ENCODE measurements at regions not wholly inside any gene's neighbourhood (a gene's known extent, or its start where the extent isn't known, plus 50 kb on each side); places are given as distances from the start of the nearest gene placed in this dataset.

GRCh38 chr10:88062385-88062784, 199.0 kb downstream of the PTEN start:
- no peak for DNase-seq

- no peak for DNase-seq
These were observed 199.5 kb downstream of the PTEN start for GRCh38 chr10:88062798-88063472.

DNA sequence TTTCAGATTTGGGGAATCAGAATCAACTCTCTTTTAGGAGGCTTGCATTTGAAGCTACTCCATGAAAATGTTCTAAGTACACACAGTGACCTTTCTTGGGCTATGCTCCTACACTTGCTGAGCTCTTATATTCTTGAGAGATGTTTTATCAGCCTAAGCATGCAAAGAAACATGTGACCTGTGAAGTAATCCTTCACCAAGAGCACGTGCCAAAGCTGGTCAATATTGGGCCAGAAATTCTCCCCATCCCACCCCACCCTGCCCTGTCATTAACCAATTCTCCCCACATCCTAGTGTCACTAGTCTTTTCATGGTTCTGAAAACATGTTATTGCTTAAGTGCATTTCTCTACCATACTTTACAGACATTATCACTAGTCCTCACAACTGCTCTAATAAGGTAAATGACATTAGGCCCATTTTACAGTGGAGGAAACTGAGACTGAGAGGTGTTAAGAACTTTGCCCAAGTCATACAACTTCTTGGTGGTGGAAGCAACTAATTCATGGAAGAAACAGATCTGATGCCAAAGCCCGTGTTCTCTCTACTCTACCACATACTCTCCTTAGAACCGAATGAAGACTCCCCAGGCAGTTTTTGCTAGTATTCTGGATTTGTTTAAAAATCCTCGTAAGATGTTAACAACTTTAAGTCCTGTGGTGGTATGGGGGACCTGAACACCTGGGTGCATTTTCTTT, 200.6 kb downstream of the PTEN start:
- DNase-seq, result no peak

- no peak for DNase-seq
These were observed 201.4 kb downstream of the PTEN start for GRCh38 chr10:88064608-88065382.

DNA sequence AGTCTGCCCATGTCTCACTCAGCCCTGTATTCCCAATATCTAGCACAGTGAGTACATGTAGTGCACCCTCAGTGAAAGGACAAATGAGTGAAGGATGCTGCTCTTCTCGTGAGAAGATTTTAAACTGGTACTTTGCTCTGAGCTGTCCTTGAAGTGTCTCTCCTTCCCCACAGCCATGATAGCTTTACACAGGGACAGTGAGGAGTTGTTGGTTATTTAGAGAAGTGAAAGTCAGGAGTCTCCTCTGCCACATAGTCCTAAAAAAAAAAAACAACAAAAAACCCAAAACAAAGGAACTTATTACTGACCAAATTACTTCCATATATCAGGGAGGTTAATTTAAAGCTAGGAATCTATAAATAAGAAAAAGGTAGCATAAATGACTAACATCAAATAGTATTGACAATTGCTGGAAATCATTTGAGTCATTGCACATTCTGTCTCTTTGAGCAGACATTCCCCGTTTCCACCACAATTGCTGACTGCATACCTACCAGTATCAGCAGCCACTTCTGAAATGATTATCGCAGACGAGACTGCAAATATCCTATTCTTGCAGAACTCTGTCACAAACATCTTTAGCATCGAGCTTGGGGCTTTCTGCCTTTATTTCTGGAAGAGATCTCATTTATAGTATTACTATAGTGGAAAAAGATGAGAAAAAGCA, 202.1 kb downstream of the PTEN start:
- DNase-seq, result no peak

DNA sequence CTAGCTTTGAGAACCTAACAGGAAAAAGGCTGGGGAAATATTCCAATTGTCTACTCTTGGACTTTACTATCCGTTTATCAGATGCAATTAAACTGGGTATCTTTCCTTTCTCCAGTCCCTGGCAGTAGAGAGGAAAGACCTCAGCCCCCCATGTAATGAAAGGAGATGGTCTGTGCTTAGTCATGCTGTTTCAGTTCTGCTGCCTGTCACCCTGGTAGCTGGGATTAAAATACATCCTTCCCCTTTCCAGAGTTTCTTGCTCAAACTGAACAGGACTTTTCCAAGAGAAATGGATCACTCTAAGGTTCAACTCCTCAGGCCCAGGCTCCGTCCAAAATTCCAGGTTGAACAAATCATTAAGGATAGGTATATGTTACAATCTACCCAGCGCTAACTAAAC, 202.9 kb downstream of the PTEN start:
- no peak for DNase-seq

DNA sequence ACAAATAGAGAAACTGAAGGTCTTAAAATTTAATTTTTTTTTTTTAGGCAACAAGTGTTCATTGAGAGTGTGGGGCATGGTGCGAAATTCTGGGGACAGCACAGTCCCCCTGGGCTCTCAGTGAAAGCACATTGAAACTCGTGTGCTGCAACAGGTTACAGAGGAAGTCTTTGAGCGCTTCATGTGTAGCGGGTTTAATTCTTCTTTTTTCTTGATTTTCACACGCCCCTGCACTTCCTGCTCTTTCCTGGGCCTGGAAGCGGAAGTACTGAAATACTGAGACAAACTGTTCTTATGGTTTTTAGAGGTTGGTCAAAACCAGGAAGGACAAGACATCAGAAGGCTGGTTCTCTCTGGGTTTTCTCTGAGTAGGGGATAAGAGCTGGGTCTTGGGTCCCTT, 203.5 kb downstream of the PTEN start:
- DNase-seq, result no peak

DNA sequence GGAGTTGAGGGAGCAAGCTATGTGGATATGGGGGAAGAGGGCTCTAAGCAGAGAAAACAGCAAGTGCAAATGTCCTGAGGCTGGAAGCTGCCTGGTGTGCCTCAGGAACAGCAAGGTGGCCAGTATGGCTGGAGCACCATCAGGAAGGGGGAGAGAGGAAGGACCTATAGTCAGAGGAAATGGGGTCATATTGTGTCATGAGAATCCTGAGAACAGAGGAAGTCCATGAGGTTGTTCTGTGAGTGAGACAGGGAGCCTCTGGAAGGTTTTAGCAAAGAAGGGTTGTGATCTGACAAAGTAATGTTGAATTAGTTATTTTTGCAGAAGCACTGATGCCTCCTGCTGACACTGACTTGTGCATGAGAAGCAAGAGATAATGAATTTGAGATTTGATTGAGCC, 204.3 kb downstream of the PTEN start:
- DNase-seq, result no peak

DNA sequence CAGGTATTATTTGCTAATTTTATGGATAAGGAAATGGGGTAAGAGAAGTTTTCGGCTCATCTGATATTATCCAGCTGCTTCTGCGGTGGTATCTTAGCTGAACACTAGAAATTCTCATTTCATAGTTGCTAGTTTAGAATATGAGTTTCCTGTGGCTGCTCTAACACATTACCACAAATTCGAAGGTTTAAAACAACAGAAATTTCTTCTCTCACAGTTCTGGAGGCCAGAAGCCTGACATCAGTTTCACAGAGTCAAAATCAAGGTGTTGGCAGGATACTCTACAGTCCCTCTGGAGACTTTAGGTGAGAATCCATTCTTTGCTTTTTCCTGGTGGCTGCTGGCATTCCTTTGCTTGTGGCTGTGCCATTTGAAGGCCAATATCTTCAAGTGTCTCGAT, 205.9 kb downstream of the PTEN start:
- no peak for DNase-seq

DNA sequence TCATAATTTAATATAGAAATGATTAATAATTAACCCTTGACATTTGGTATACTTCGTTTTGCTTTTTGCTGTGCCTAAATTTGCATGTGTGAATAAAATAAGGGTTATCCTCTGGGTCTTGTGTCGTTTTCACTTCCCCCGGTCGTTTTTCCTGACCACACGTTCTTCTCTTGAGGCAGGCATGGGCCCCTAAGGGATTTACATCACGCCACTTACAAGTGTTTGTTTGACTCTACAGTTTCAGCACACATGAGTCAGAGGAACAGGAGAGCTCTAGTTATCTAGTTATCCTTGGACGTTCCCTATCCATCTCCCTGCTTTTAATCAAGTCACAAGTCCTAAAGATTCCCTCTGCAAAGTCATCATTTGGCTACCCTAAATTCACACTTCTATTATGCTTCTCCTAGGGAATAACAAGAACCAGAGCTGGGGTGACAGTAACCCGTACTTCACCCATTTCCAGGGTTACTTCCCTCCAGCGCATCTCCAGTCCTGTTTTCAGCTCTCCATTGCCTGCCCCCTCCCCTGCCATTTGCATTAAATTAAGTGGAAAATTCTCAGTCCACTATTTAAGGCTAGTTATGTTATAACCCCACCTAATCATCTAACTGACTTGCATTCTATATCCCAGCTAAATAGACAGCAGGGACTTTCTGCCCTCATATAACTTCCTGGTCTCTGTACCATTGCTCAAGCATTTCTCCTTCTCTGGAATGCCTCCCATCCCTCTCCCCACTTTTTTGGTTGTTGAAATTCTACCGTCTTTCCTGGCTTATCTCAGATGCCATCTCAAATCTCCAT, 206.9 kb downstream of the PTEN start:
- DNase-seq, result no peak

- no peak for DNase-seq
These were observed 208.5 kb downstream of the PTEN start for GRCh38 chr10:88071879-88072278.

GRCh38 chr10:88073682-88074081, 210.3 kb downstream of the PTEN start:
- no peak for DNase-seq

DNA sequence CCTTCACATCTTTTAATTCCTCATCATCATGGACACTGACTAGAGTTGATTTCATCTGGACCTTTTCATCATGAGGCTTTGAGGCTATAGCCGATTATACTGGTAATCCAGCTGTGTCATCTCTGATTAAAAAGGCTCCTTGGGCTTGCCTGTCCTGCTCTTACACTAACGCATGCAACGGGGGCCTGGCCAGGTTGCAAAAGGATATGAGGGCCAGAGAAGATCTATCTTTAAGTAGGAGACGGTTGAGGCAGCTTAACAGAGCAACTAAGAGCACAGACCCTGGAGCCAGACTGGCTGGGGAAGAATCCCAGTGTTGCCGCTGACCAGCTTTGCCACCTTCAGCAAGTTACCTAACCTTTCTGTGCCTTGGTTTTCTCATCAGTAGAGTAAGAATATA, 211.5 kb downstream of the PTEN start:
- no peak for DNase-seq

DNA sequence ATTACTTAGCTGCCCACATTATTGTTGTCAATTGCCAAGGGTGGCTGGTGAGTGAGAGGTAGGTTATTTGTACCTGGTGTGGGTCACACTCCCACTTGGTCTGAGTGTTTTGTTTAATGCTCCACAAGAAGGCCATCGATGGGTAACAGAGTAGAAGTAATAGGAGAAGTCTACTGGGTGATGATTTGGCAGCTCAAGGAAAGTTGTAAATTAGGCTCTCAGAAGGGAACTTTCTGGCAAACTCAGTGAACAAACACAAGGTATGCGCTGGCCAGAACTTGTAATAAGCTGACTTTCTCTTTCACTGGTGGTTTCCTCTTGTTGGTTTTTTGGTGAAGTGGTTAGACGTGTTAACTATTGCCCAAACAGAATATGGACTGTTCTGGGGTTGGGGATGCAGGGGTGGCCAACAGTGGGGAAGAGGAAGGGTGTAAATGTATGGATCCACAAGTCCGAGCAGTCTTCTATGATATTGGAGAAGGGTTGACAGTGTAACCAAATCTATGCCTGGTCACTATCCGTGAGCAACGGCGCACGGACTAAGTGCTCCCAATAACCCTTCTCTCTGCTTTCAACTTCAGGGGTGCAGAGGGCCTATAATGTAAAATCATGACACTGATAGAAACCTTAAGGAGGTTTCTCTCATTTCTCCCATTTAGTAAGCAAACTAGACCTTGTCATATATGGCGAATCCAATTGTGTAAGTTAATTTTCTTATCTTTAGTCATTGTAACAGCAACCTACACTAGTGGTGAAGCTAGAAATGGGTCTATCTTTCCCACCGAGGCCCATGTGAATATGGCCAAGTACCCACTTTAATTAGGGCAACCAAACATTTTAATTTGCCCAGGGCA, 212.8 kb downstream of the PTEN start:
- DNase-seq, result no peak

DNA sequence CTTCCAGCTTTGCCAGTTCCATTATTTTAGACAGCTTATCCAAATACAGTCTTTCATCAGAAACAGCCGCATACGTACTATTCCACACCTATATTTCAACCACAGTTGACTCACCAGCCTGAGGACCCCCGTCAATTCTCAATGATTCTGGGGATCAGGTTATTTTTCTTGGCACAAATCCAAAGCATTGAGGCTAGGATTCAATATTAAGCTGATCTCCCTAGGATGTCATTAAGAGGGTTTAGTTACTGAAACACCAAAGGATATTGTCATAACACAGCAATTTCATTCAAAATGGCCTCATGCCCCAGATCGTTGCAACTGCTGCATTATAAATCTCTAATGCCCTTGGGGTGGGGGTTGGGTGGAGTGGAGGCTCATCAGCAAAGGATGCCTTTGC, 214.6 kb downstream of the PTEN start:
- DNase-seq, result no peak

- no peak for DNase-seq
These were observed 216.8 kb downstream of the PTEN start for GRCh38 chr10:88080213-88080612.

DNA sequence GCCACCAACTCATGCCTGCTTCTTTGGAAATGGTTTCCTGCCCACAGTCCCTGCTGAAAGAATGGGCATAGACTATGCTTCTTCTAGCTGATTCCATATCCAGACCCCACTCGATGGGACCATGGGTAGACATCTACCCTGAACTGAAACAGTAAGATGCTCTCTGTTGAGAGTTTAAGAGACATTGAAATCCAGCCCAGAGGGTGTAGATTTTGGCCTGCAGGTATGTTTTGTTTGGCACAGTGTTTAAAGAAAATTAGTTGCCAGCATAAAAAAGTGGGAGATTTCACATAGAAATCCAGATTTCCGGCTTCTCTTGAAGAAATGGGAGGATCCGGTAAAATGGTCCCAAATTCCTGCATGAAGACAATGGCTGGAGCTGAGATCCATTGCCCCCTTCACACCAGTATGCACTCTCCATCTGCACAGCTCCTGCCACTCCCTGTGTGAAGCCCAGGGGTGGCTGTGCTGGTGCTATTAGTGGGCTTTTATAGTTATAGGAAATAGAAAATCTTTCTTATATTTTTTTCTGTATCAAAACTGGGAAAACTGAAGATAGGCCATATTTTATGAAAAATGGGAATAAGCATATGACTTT, 218.1 kb downstream of the PTEN start:
- no peak for DNase-seq

GRCh38 chr10:88082391-88082790, 219.0 kb downstream of the PTEN start:
- DNase-seq, result no peak

GRCh38 chr10:88082806-88083596, 219.6 kb downstream of the PTEN start:
- DNase-seq, result no peak

DNA sequence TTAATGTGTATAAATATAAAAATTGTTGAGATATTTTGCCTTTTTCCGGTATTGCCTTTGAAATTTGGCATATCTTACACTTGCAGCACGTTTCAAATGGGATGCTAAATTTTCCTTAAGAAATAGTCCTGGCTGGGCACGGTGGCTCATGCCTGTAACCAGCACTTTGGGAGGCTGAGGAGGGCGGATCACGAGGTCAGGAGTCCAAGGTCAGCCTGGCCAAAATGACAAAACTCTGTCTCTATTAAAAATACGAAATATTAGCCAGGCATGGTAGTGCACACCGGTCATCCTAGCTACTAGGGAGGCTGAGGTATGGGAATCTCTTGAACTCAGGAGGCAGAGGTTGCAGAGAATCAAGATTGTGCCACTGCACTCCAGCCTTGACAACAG, 220.2 kb downstream of the PTEN start:
- no peak for DNase-seq

All from activated CD4-positive, alpha-beta T cell treated with anti-CD3 and anti-CD28 coated beads, Interleukin-2, amount 50 U/mL, for 4 hours (primary cell).